GM12892 (cell line): ENCODE measurements at regions not wholly inside any gene's neighbourhood (a gene's known extent, or its start where the extent isn't known, plus 50 kb on each side); places are given as distances from the start of the nearest gene placed in this dataset.

Source experiments
- POLR2A ChIP-seq: IDR thresholded peaks from 2 replicates; pipeline ENCODE4 v1.6.1; 2011; ENCODE audit warnings: low read depth, low read length, control low read depth
- POLR2AphosphoS5 ChIP-seq: IDR thresholded peaks from 2 replicates; pipeline ENCODE4 v1.6.1; 2011; ENCODE audit warnings: low read depth, low read length, control low read depth

GRCh38 chr18:6566338-6566911, 151.7 kb upstream of the L3MBTL4 start:
- TF ChIP-seq POLR2A, result no peak
- no peak for TF ChIP-seq POLR2AphosphoS5
